ENCODE measurements at regions not wholly inside any gene's neighbourhood (a gene's known extent, or its start where the extent isn't known, plus 50 kb on each side); places are given as distances from the start of the nearest gene placed in this dataset.

GRCh38 chr20:11718474-11719094, 199.1 kb upstream of the BTBD3 start:
- DNase-seq (ENCODE audit: low spot score), result no peak

GRCh38 chr20:11719153-11719552, 198.5 kb upstream of the BTBD3 start:
- no peak for DNase-seq (ENCODE audit: low spot score)

GRCh38 chr20:11721411-11721810, 196.3 kb upstream of the BTBD3 start:
- no peak for DNase-seq (ENCODE audit: low spot score)

GRCh38 chr20:11724097-11724496, 193.6 kb upstream of the BTBD3 start:
- no peak for DNase-seq (ENCODE audit: low spot score)

- no peak for DNase-seq (ENCODE audit: low spot score)
Observed at GRCh38 chr20:11726026-11726425, 191.7 kb upstream of the BTBD3 start.

- DNase-seq (ENCODE audit: low spot score), result no peak
Observed at GRCh38 chr20:11727708-11728107, 190.0 kb upstream of the BTBD3 start.

- DNase-seq (ENCODE audit: low spot score), result no peak
Observed at GRCh38 chr20:11728937-11729336, 188.8 kb upstream of the BTBD3 start.

GRCh38 chr20:11729806-11730205, 187.9 kb upstream of the BTBD3 start:
- DNase-seq (ENCODE audit: low spot score), result no peak

- no peak for DNase-seq (ENCODE audit: low spot score)
Observed at GRCh38 chr20:11734431-11734830, 183.3 kb upstream of the BTBD3 start.

GRCh38 chr20:11738852-11739251, 178.8 kb upstream of the BTBD3 start:
- no peak for DNase-seq (ENCODE audit: low spot score)

GRCh38 chr20:11740975-11741374, 176.7 kb upstream of the BTBD3 start:
- no peak for DNase-seq (ENCODE audit: low spot score)

GRCh38 chr20:11745145-11745544, 172.5 kb upstream of the BTBD3 start:
- DNase-seq (ENCODE audit: low spot score), result no peak

GRCh38 chr20:11748436-11748835, 169.3 kb upstream of the BTBD3 start:
- DNase-seq (ENCODE audit: low spot score), result no peak

- DNase-seq (ENCODE audit: low spot score), result no peak
Observed at GRCh38 chr20:11752336-11752735, 165.4 kb upstream of the BTBD3 start.

GRCh38 chr20:11753155-11753554, 164.5 kb upstream of the BTBD3 start:
- no peak for DNase-seq (ENCODE audit: low spot score)

GRCh38 chr20:11754451-11754850, 163.2 kb upstream of the BTBD3 start:
- DNase-seq (ENCODE audit: low spot score), result no peak

- DNase-seq (ENCODE audit: low spot score), result no peak
Observed at GRCh38 chr20:11755071-11755841, 162.4 kb upstream of the BTBD3 start.

- DNase-seq (ENCODE audit: low spot score), result no peak
Observed at GRCh38 chr20:11761497-11761896, 156.2 kb upstream of the BTBD3 start.

- no peak for DNase-seq (ENCODE audit: low spot score)
Observed at GRCh38 chr20:11766961-11767360, 150.7 kb upstream of the BTBD3 start.

GRCh38 chr20:11769825-11770224, 147.9 kb upstream of the BTBD3 start:
- no peak for DNase-seq (ENCODE audit: low spot score)

GRCh38 chr20:11772226-11772730, 145.4 kb upstream of the BTBD3 start:
- DNase-seq (ENCODE audit: low spot score), result no peak

GRCh38 chr20:11776687-11777086, 141.0 kb upstream of the BTBD3 start:
- DNase-seq (ENCODE audit: low spot score), result no peak

- DNase-seq (ENCODE audit: low spot score), result no peak
Observed at GRCh38 chr20:11777387-11778205, 140.1 kb upstream of the BTBD3 start.
